ENCODE measurements at regions not wholly inside any gene's neighbourhood (a gene's known extent, or its start where the extent isn't known, plus 50 kb on each side); places are given as distances from the start of the nearest gene placed in this dataset.

DNA sequence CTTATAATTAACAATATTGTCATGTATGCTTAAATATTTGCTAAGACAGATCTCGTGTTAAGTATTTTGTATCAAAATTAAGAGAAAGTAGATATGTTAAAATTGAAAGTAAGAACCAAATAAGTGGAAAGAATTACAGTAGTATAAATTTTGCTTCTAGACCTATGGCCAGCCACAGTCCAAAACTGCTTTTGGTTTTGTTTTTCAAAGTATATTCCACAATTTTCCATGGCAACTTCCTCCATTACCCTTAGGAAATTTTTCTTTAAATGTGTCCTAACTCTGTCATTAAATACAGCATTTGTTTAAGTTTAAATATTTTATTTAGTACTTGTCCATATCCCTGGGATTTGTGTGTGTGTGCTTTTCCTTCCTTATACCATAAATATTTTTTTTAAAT lies 689.0 kb downstream of the DIAPH3 start:
- ChIA-PET CTCF (interaction anchor here (1.3 kb wide), 1 partner anchor 83 kb away, joined by 5 read pairs; no protein-coding TSS in a partner anchor), RAD21 (ENCODE audit: unreplicated experiment) (no interaction called here), POLR2A (no interaction called here), SMC1A (ENCODE audit: uncharacterized antibody, unreplicated experiment) (no interaction called here)
- DNase-seq (ENCODE audit: low read depth, low spot score) (no peak), FAIRE-seq (no peak), ATAC-seq (no peak)
- WGBS (ENCODE audit: insufficient coverage, insufficient replicate concordance, low lambda C conversion rate, missing lambda C conversion rate) = 0% methylated on average over 1 of the region's 1 CpG
- H3K4me1 ChIP-seq (ENCODE audit: control insufficient read depth, insufficient read depth, low read length) = no peaks in the 10 kb centered on the region
- no peak overlapping the region for H3K9ac ChIP-seq (ENCODE audit: control insufficient read depth, insufficient read depth, low read length)
- H3K4me2 ChIP-seq (ENCODE audit: control insufficient read depth, insufficient read depth) = no peak overlapping the region
- H3K36me3 ChIP-seq (ENCODE audit: control insufficient read depth in 2 of 2, insufficient read depth in 2 of 2, low read length in 1 of 2) = no peaks in the 10 kb centered on the region
- H3K27ac ChIP-seq (ENCODE audit: control insufficient read depth, insufficient read depth) = no peak overlapping the region
- H3K27me3 ChIP-seq (replicated peaks in 1 of 2; ENCODE audit: control insufficient read depth in 2 of 2, insufficient read depth in 2 of 2, low read length in 1 of 2) = no peaks in the 10 kb centered on the region
- in situ Hi-C loops (cut with MboI) (no loop called here), intact Hi-C loops (cut with micrococcal nuclease; ENCODE audit: unreplicated experiment) (loop anchor here (5.0 to 10.0 kb wide), 4 partner anchors 300 to 958 kb away; no protein-coding TSS in a partner anchor)
- no peaks in the 10 kb centered on the region for H3K9me3 ChIP-seq (replicated peaks; ENCODE audit: control insufficient read depth, insufficient read depth, low read length)
- no peak for TF ChIP-seq FOXM1 (IDR thresholded peaks at IDR 0.05; ENCODE audit: low read depth, low read length)
- TF ChIP-seq RAD21 (IDR thresholded peaks at IDR 0.05; ENCODE audit: insufficient read depth, low read depth, low read length) = no peak
- TF ChIP-seq, protein P1, sequence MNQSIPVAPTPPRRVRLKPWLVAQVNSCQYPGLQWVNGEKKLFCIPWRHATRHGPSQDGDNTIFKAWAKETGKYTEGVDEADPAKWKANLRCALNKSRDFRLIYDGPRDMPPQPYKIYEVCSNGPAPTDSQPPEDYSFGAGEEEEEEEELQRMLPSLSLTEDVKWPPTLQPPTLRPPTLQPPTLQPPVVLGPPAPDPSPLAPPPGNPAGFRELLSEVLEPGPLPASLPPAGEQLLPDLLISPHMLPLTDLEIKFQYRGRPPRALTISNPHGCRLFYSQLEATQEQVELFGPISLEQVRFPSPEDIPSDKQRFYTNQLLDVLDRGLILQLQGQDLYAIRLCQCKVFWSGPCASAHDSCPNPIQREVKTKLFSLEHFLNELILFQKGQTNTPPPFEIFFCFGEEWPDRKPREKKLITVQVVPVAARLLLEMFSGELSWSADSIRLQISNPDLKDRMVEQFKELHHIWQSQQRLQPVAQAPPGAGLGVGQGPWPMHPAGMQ (IDR thresholded peaks at IDR 0.05; ENCODE audit: borderline replicate concordance) = no peak
- no peak for TF ChIP-seq RAD51 (IDR thresholded peaks at IDR 0.05)
- no peak for TF ChIP-seq SMARCA5 (IDR thresholded peaks at IDR 0.05)
- TF ChIP-seq HDAC6 (IDR thresholded peaks at IDR 0.05; ENCODE audit: unreplicated experiment) = no peak
- no peak for TF ChIP-seq SUPT20H (IDR thresholded peaks at IDR 0.05; ENCODE audit: borderline replicate concordance, control insufficient read depth, low read depth, low read length)
- TF ChIP-seq, protein P2, sequence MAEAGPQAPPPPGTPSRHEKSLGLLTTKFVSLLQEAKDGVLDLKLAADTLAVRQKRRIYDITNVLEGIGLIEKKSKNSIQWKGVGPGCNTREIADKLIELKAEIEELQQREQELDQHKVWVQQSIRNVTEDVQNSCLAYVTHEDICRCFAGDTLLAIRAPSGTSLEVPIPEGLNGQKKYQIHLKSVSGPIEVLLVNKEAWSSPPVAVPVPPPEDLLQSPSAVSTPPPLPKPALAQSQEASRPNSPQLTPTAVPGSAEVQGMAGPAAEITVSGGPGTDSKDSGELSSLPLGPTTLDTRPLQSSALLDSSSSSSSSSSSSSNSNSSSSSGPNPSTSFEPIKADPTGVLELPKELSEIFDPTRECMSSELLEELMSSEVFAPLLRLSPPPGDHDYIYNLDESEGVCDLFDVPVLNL (IDR thresholded peaks at IDR 0.05; ENCODE audit: low read depth, low read length) = no peak
- no peaks in the 10 kb centered on the region for H3K79me2 ChIP-seq (ENCODE audit: control insufficient read depth, insufficient read depth, low read length)
- no peak overlapping the region for H3K4me3 ChIP-seq
- no TSS peak for BruUV-seq (replicated peaks)
- H4K20me1 ChIP-seq (ENCODE audit: control insufficient read depth, insufficient read depth) = no peaks in the 10 kb centered on the region
- no peak overlapping the region for H2AFZ ChIP-seq (ENCODE audit: control insufficient read depth, low read depth, low read length)
